Tibial nerve (tissue), 4 donors: ENCODE measurements at regions not wholly inside any gene's neighbourhood (a gene's known extent, or its start where the extent isn't known, plus 50 kb on each side); places are given as distances from the start of the nearest gene placed in this dataset.

Experiments
- EP300 ChIP-seq, 2 donors: sonication (generic); formaldehyde crosslinking; IDR thresholded peaks; one replicate each; pipeline ENCODE4 v1.6.1; 2017; ENCODE audit warnings: antibody characterized with exemption in 2 of 2, mild to moderate bottlenecking in 1 of 2
- TF ChIP-seq, protein P1 (sequence below), 5 experiments: fragments of 200-600 bp in 3 of 5; fragments of 450-650 bp in 2 of 5; sonication (generic) in 3 of 5; IDR thresholded peaks; one replicate each; pipeline ENCODE4 v1.5.1; 2016 to 2019; ENCODE audit warnings: antibody characterized with exemption in 5 of 5, mild to moderate bottlenecking in 3 of 5, moderate library complexity in 2 of 5

DNA sequence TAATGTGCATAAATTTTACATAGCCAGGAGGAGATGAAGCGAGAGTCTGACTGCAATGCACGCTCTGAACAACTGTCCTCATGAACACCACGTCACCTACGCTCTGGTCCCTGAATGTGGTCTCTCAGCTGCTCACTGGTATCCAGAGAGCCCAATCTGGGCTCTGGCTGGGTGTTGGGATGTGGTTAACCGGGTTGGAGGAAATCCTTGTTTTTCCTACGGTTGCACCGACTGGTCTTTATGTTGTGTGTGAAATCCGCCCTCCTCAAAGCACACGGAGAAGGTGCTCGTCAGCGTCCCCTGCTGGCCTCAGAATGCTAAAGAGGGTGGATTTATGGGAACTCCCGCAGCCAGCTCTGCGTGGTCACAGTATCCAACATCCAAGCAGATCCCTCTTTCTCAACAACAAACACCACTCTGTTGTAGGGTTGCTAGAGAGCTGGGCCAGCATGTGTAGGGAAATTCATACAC, 51.8 kb upstream of the FAM89A start:
- TF ChIP-seq, protein P1, sequence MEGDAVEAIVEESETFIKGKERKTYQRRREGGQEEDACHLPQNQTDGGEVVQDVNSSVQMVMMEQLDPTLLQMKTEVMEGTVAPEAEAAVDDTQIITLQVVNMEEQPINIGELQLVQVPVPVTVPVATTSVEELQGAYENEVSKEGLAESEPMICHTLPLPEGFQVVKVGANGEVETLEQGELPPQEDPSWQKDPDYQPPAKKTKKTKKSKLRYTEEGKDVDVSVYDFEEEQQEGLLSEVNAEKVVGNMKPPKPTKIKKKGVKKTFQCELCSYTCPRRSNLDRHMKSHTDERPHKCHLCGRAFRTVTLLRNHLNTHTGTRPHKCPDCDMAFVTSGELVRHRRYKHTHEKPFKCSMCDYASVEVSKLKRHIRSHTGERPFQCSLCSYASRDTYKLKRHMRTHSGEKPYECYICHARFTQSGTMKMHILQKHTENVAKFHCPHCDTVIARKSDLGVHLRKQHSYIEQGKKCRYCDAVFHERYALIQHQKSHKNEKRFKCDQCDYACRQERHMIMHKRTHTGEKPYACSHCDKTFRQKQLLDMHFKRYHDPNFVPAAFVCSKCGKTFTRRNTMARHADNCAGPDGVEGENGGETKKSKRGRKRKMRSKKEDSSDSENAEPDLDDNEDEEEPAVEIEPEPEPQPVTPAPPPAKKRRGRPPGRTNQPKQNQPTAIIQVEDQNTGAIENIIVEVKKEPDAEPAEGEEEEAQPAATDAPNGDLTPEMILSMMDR (IDR thresholded peaks at IDR 0.05): peak in 2 of 5 experiments; percentile 9 to 32
- no peak for TF ChIP-seq EP300 (IDR thresholded peaks at IDR 0.05)
